ENCODE measurements at regions not wholly inside any gene's neighbourhood (a gene's known extent, or its start where the extent isn't known, plus 50 kb on each side); places are given as distances from the start of the nearest gene placed in this dataset.

DNA sequence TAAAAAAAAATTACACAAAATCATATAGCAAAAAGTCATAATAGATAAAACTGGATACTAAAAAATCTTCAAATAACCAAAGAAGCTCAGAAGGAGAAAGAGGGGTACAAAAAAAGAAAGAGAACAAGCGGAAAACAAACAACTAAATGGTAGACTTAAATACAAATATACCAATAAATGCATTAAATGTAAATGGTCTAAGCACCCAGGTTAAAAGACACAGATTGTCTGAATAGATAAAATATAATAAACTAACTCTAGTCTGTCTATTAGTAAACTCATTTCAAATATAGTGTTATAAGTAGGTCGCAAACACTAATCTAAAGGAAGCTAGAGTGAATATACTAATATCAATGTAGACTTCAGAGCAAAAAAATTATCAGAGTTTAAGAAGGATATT lies 357.4 kb downstream of the METTL4 start:
- no peaks in the 10 kb centered on the region for H3K27me3 Mint-ChIP-seq (ENCODE audit: insufficient read depth, unreplicated experiment)
- no peaks in the 10 kb centered on the region for H3K36me3 Mint-ChIP-seq (ENCODE audit: insufficient read depth, unreplicated experiment)
- POLR2A ChIA-PET: no interaction called here
- BruUV-seq (replicated peaks): no TSS peak
- Histone ChIP-seq H3K9me3 (peaks cover 11% of the 10 kb centered on the region; the same call in 1 of the 2 replicates), H3K27me3 (replicated peaks; ENCODE audit: control insufficient read depth, insufficient read depth, low read length) (no peaks in the 10 kb centered on the region), H3K4me3 (ENCODE audit: low read depth, low read length) (no peak overlapping the region), H3K4me1 (no peaks in the 10 kb centered on the region), H3K36me3 (ENCODE audit: control insufficient read depth, insufficient read depth, low read length) (no peaks in the 10 kb centered on the region)
- TF ChIP-seq, protein P1, sequence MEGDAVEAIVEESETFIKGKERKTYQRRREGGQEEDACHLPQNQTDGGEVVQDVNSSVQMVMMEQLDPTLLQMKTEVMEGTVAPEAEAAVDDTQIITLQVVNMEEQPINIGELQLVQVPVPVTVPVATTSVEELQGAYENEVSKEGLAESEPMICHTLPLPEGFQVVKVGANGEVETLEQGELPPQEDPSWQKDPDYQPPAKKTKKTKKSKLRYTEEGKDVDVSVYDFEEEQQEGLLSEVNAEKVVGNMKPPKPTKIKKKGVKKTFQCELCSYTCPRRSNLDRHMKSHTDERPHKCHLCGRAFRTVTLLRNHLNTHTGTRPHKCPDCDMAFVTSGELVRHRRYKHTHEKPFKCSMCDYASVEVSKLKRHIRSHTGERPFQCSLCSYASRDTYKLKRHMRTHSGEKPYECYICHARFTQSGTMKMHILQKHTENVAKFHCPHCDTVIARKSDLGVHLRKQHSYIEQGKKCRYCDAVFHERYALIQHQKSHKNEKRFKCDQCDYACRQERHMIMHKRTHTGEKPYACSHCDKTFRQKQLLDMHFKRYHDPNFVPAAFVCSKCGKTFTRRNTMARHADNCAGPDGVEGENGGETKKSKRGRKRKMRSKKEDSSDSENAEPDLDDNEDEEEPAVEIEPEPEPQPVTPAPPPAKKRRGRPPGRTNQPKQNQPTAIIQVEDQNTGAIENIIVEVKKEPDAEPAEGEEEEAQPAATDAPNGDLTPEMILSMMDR (IDR thresholded peaks at IDR 0.05; ENCODE audit: insufficient read depth in 1 of 2, low read depth in 1 of 2, low read length in 1 of 2, severe bottlenecking in 1 of 2, unreplicated experiment in 1 of 2): no peak
- no peak overlapping the region for H3K4me3 Mint-ChIP-seq (ENCODE audit: unreplicated experiment)
- CTCF ChIA-PET: no interaction called here
- peaks cover 15% of the 10 kb centered on the region for H3K9me3 Mint-ChIP-seq (ENCODE audit: unreplicated experiment)
- no peak for DNase-seq
- intact Hi-C loops (cut with micrococcal nuclease; ENCODE audit: unreplicated experiment): no loop called here
- H3K4me1 Mint-ChIP-seq (ENCODE audit: low read depth, unreplicated experiment): no peaks in the 10 kb centered on the region
- H3K27ac Mint-ChIP-seq (ENCODE audit: unreplicated experiment): no peak overlapping the region

DNA sequence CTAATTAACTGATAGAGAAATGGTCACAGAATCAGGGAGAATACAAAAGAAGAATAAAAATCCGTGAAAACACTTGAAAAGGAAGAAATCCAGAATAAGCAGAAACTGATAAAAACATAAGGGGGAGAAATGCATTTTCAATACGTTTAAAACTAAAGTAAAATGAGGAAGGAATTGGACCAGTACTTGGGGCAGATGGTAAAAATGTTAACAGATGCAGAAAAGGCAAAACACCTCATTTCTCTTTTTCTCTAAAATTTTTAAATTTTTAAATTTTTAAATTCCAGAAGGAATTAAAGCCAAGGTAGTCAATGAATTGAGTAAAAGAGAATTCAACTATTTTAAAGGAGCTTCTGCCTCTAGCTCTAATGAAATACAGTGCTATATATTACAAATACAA lies 353.9 kb downstream of the METTL4 start:
- intact Hi-C loops (cut with micrococcal nuclease; ENCODE audit: unreplicated experiment): no loop called here
- TF ChIP-seq, protein P1 (IDR thresholded peaks at IDR 0.05; ENCODE audit: insufficient read depth in 1 of 2, low read depth in 1 of 2, low read length in 1 of 2, severe bottlenecking in 1 of 2, unreplicated experiment in 1 of 2): no peak
- H3K4me1 ChIP-seq: no peaks in the 10 kb centered on the region
- H3K27me3 ChIP-seq (replicated peaks; ENCODE audit: control insufficient read depth, insufficient read depth, low read length): no peaks in the 10 kb centered on the region
- DNase-seq: no peak
- peaks cover 11% of the 10 kb centered on the region; the same call in 1 of the 2 replicates for H3K9me3 ChIP-seq
- no peaks in the 10 kb centered on the region for H3K36me3 Mint-ChIP-seq (ENCODE audit: insufficient read depth, unreplicated experiment)
- no peaks in the 10 kb centered on the region for H3K4me1 Mint-ChIP-seq (ENCODE audit: low read depth, unreplicated experiment)
- H3K27ac Mint-ChIP-seq (ENCODE audit: unreplicated experiment): no peak overlapping the region
- ChIA-PET POLR2A (no interaction called here), CTCF (no interaction called here)
- H3K4me3 ChIP-seq (ENCODE audit: low read depth, low read length): no peak overlapping the region
- peaks cover 15% of the 10 kb centered on the region for H3K9me3 Mint-ChIP-seq (ENCODE audit: unreplicated experiment)
- no peak overlapping the region for H3K4me3 Mint-ChIP-seq (ENCODE audit: unreplicated experiment)
- H3K36me3 ChIP-seq (ENCODE audit: control insufficient read depth, insufficient read depth, low read length): no peaks in the 10 kb centered on the region
- BruUV-seq (replicated peaks): no TSS peak
- no peaks in the 10 kb centered on the region for H3K27me3 Mint-ChIP-seq (ENCODE audit: insufficient read depth, unreplicated experiment)

DNA sequence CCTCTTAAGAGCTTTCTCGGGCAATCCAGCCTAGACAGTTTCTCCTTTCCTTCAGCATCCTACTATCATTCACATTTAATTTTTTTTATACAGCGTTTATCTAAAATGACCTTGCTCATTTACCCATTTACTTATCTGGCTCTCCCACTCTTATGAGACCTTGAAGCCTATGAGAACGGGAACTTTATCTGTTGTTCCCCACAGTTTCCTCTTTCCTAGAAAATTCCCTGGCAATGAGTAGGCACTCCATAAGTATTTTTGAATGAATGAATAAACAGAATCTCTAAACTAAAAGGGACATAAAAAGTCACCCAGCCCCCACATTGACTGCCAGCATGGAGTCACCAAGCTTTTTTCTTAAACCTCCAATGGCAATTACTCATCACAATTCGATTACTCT lies 353.2 kb downstream of the METTL4 start:
- TF ChIP-seq, protein P1 (IDR thresholded peaks at IDR 0.05; ENCODE audit: insufficient read depth in 1 of 2, low read depth in 1 of 2, low read length in 1 of 2, severe bottlenecking in 1 of 2, unreplicated experiment in 1 of 2): no peak
- H3K9me3 ChIP-seq: peaks cover 10% of the 10 kb centered on the region; the same call in 1 of the 2 replicates
- H3K4me3 ChIP-seq (ENCODE audit: low read depth, low read length): no peak overlapping the region
- Mint-ChIP-seq H3K9me3 (ENCODE audit: unreplicated experiment) (peaks cover 8% of the 10 kb centered on the region), H3K27ac (ENCODE audit: unreplicated experiment) (no peak overlapping the region), H3K36me3 (ENCODE audit: insufficient read depth, unreplicated experiment) (no peaks in the 10 kb centered on the region), H3K27me3 (ENCODE audit: insufficient read depth, unreplicated experiment) (no peaks in the 10 kb centered on the region), H3K4me1 (ENCODE audit: low read depth, unreplicated experiment) (peaks cover 7% of the 10 kb centered on the region), H3K4me3 (ENCODE audit: unreplicated experiment) (no peak overlapping the region)
- H3K36me3 ChIP-seq (ENCODE audit: control insufficient read depth, insufficient read depth, low read length): no peaks in the 10 kb centered on the region
- DNase-seq: no peak
- ChIA-PET CTCF (no interaction called here), POLR2A (no interaction called here)
- H3K27me3 ChIP-seq (replicated peaks; ENCODE audit: control insufficient read depth, insufficient read depth, low read length): no peaks in the 10 kb centered on the region
- no TSS peak for BruUV-seq (replicated peaks)
- intact Hi-C loops (cut with micrococcal nuclease; ENCODE audit: unreplicated experiment): no loop called here
- no peaks in the 10 kb centered on the region for H3K4me1 ChIP-seq

All from Caco-2 (cell line).